WI38 (cell line): ENCODE measurements at regions not wholly inside any gene's neighbourhood (a gene's known extent, or its start where the extent isn't known, plus 50 kb on each side); places are given as distances from the start of the nearest gene placed in this dataset.

Experiments
- H3K4me3 ChIP-seq: 2 replicates; pipeline ENCODE4 v1.5.1; 2011; ENCODE audit warnings: low read depth, mild to moderate bottlenecking, control low read depth, low read length
- CTCF ChIP-seq: IDR thresholded peaks from 2 replicates; pipeline ENCODE4 v1.5.1; 2012; ENCODE audit warnings: low read depth, mild to moderate bottlenecking, control low read depth, low read length

DNA sequence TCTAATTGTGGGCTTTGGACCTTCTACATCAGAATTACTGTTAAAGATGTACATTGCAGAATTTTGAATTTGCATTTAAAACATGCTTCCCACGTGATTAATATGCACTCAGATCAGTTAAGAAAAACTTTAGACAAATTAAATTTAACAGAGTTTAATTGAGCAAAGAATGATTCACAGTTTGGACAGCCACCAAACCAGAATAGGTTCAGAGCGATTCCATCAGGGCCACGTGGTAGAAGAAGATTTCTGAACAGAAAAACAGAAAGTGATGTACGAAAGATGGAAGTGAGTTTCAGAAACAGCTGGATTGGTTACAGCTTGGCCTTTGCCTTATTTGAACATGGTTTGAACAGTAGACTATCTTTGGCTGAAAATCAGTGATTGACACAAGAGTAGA is 704.2 kb upstream of the MAP3K7 start:
- H3K4me3 ChIP-seq: no peak overlapping the region
- TF ChIP-seq CTCF: no peak

- H3K4me3 ChIP-seq: no peak overlapping the region
- TF ChIP-seq CTCF: no peak
These were observed 701.9 kb upstream of the MAP3K7 start for GRCh38 chr6:91288741-91289140.

DNA sequence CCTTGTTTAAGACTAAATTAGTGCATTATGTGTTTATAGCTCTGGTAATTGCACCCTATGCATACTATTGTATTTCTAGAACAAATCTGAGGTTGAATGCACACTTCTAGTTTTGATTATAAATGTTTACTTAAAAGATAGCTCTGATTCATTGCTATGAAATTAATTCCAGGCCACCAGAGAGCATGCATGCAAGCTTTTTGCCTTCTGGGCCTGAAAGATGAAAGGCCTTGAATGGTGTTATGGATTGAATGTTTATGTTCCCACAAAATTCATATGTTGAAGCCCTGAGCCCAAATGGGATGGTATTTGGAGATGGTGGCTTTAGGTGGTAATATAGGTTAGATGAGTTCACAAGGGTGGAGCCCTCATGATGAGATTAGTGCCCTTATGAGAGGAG is 695.0 kb upstream of the MAP3K7 start:
- no peak for TF ChIP-seq CTCF
- no peak overlapping the region for H3K4me3 ChIP-seq

GRCh38 chr6:91280494-91280830 is 693.6 kb upstream of the MAP3K7 start:
- H3K4me3 ChIP-seq: no peak overlapping the region
- no peak for TF ChIP-seq CTCF

DNA sequence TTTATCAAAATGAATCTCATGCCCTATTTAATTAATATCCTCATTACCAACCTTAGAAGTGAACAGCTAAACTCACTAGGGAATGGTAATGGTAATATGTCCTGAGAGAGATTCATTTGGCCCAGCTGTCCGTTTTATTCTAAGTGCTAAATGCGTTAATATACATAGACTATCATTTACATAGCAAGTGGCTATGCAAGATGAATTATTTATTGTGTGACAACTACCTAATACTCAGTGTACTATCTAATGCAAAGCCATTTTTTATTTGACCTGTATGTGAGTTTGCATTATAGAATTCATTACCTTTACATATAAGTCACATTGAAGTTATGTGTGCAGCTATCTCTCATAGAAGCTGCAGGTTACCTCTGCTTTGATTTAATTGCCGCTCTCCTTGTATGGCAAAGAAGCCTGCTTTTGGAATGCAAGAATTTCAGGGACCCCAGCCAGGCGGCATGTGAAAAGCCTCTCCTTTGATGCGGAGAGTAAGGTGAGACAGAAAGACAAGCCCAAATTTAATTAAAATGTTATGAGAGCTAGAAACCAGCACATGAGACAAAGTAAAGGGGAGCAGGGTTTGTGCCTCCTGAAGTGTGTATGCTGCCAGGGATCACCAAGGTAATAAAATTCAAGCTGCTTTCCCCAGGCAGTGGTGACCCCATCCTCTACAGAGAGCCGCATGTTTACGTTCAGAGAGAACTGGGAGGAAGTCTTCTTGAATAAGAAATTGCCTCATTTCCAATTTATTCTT is 693.0 kb upstream of the MAP3K7 start:
- TF ChIP-seq CTCF: no peak
- H3K4me3 ChIP-seq: no peak overlapping the region

- H3K4me3 ChIP-seq: no peak overlapping the region
- TF ChIP-seq CTCF: no peak
These were observed 691.5 kb upstream of the MAP3K7 start for GRCh38 chr6:91278416-91278815.

DNA sequence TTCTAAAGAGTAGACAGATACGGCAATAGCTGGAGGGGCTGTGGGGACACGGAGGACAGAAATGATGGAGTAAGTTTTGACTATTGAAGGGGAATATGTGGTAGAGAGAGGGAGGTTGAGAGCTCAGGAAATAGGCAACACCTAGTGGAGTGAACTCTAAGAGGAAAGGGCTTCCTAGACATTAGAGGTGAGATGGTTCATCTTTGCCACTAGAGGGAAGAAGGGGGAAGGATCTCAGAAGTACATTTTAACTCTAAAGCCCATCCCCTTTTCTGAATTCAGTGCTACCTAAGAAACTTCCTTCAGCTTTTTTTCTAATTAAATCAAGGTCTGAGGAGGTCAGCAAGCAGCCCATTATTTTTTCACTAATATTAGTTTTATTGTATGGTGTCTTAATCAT is 689.4 kb upstream of the MAP3K7 start:
- TF ChIP-seq CTCF: peak; percentile 19; the same call in 1 of the 2 replicates

More for the DNA sequence above, 689.4 kb upstream of the MAP3K7 start:
- no peak overlapping the region for H3K4me3 ChIP-seq
